ENCODE measurements at regions not wholly inside any gene's neighbourhood (a gene's known extent, or its start where the extent isn't known, plus 50 kb on each side); places are given as distances from the start of the nearest gene placed in this dataset.
"Not testable (repeated sequence)": the region's sequence is repeated elsewhere in the genome, so short reads cannot be mapped to it uniquely, and the experiment has no call there.

GRCh38 chr2:236642584-236643291 lies 73.1 kb downstream of the ACKR3 start:
- Mint-ChIP-seq H3K4me3 (no peak overlapping the region), H3K9me3 (peaks cover 6% of the 10 kb centered on the region), H3K36me3 (ENCODE audit: low read depth) (peaks cover 16% of the 10 kb centered on the region), H3K27ac (ENCODE audit: unreplicated experiment) (no peak overlapping the region), H3K27me3 (ENCODE audit: low read depth) (no peaks in the 10 kb centered on the region), H3K4me1 (peaks cover 8% of the 10 kb centered on the region)
- no peak for TF ChIP-seq CTCF (conservative IDR thresholded peaks at IDR 0.05)
- DNase-seq (ENCODE audit: low read depth, low spot score): no peak

GRCh38 chr2:236643480-236643879 lies 73.9 kb downstream of the ACKR3 start:
- no peak for DNase-seq (ENCODE audit: low read depth, low spot score)
- TF ChIP-seq CTCF (conservative IDR thresholded peaks at IDR 0.05): no peak
- H3K9me3 Mint-ChIP-seq: peaks cover 6% of the 10 kb centered on the region
- no peaks in the 10 kb centered on the region for H3K27me3 Mint-ChIP-seq (ENCODE audit: low read depth)
- no peak overlapping the region for H3K4me3 Mint-ChIP-seq
- H3K4me1 Mint-ChIP-seq: peaks cover 8% of the 10 kb centered on the region
- peaks cover 16% of the 10 kb centered on the region for H3K36me3 Mint-ChIP-seq (ENCODE audit: low read depth)
- no peak overlapping the region for H3K27ac Mint-ChIP-seq (ENCODE audit: unreplicated experiment)

GRCh38 chr2:236644067-236644466 lies 74.4 kb downstream of the ACKR3 start:
- Mint-ChIP-seq H3K27ac (ENCODE audit: unreplicated experiment) (no peak overlapping the region), H3K4me3 (no peak overlapping the region), H3K4me1 (peaks cover 8% of the 10 kb centered on the region), H3K36me3 (ENCODE audit: low read depth) (peaks cover 16% of the 10 kb centered on the region), H3K9me3 (peaks cover 6% of the 10 kb centered on the region), H3K27me3 (ENCODE audit: low read depth) (no peaks in the 10 kb centered on the region)
- DNase-seq (ENCODE audit: low read depth, low spot score): no peak
- TF ChIP-seq CTCF (conservative IDR thresholded peaks at IDR 0.05): no peak

- Mint-ChIP-seq H3K4me1 (peaks cover 8% of the 10 kb centered on the region), H3K27ac (ENCODE audit: unreplicated experiment) (no peak overlapping the region), H3K4me3 (no peak overlapping the region), H3K9me3 (peaks cover 6% of the 10 kb centered on the region), H3K36me3 (ENCODE audit: low read depth) (peaks cover 16% of the 10 kb centered on the region), H3K27me3 (ENCODE audit: low read depth) (no peaks in the 10 kb centered on the region)
- DNase-seq (ENCODE audit: low read depth, low spot score): no peak
- TF ChIP-seq CTCF (conservative IDR thresholded peaks at IDR 0.05): no peak
Observed at GRCh38 chr2:236644502-236644911, 74.9 kb downstream of the ACKR3 start.

DNA sequence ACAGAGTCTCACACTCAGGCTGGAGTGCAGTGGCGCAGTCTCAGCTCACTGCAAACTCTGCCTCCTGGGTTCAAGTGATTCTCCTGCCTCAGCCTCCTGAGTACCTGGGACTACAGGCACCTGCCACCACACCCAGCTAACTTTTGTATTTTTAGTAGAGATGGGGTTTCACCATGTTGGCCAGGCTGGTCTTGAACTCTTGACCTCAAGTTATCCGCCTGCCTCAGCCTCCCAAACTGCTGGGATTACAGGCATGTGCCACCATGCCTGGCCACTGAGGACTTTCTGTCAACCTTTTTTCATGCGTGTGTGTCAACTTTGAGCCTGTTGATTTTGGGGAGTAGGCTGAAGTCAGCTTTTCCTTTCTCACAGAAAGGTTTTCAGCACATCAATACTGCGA lies 75.5 kb downstream of the ACKR3 start:
- not testable (repeated sequence) for H3K4me1 Mint-ChIP-seq; H3K27me3 Mint-ChIP-seq (ENCODE audit: low read depth); DNase-seq (ENCODE audit: low read depth, low spot score); H3K27ac Mint-ChIP-seq (ENCODE audit: unreplicated experiment); H3K4me3 Mint-ChIP-seq; H3K9me3 Mint-ChIP-seq
- peaks cover 13% of the 10 kb centered on the region for H3K36me3 Mint-ChIP-seq (ENCODE audit: low read depth)

- no peak overlapping the region for H3K27ac Mint-ChIP-seq (ENCODE audit: unreplicated experiment)
- H3K27me3 Mint-ChIP-seq (ENCODE audit: low read depth): no peaks in the 10 kb centered on the region
- no peak for TF ChIP-seq CTCF (conservative IDR thresholded peaks at IDR 0.05)
- no peak overlapping the region for H3K4me3 Mint-ChIP-seq
- peaks cover 6% of the 10 kb centered on the region for H3K9me3 Mint-ChIP-seq
- peaks cover 8% of the 10 kb centered on the region for H3K4me1 Mint-ChIP-seq
- H3K36me3 Mint-ChIP-seq (ENCODE audit: low read depth): peaks cover 9% of the 10 kb centered on the region
- DNase-seq (ENCODE audit: low read depth, low spot score): no peak
Observed at GRCh38 chr2:236646441-236646840, 76.8 kb downstream of the ACKR3 start.

All from neural crest cell (in vitro differentiated cells).